Smooth muscle cell (in vitro differentiated cells): ENCODE measurements at regions not wholly inside any gene's neighbourhood (a gene's known extent, or its start where the extent isn't known, plus 50 kb on each side); places are given as distances from the start of the nearest gene placed in this dataset.

Experiments used
- DNase-seq: peaks from one replicate; lab custom pipeline; 2025; ENCODE audit not compliant: unreplicated experiment; lab: John Stamatoyannopoulos, UW
- H2AFZ ChIP-seq: fragments of 200-600 bp; sonication (generic); 2 replicates; pipeline ENCODE4 v1.6.0; 2016; ENCODE audit warnings: antibody characterized with exemption, low read depth, mild to moderate bottlenecking
- H3F3A ChIP-seq: fragments of 200-600 bp; sonication (generic); 2 replicates; pipeline ENCODE4 v1.6.0; 2017; ENCODE audit warnings: antibody characterized with exemption, low read depth
- H3K27ac ChIP-seq: fragments of 200-600 bp; sonication (generic); 2 replicates; pipeline ENCODE4 v1.5.1; 2016; ENCODE audit warnings: low read depth, mild to moderate bottlenecking
- H3K27me3 ChIP-seq: fragments of 200-600 bp; sonication (generic); 2 replicates; pipeline ENCODE4 v1.6.1; 2016; ENCODE audit warnings: low read depth, mild to moderate bottlenecking
- H3K36me3 ChIP-seq: fragments of 200-600 bp; sonication (generic); 2 replicates; pipeline ENCODE4 v1.5.1; 2016; ENCODE audit warnings: low read depth
- H3K4me1 ChIP-seq: fragments of 200-600 bp; sonication (generic); 2 replicates; pipeline ENCODE4 v1.5.1; 2016; ENCODE audit warnings: low read depth
- H3K4me2 ChIP-seq: fragments of 200-600 bp; sonication (generic); 2 replicates; pipeline ENCODE4 v1.6.0; 2016; ENCODE audit warnings: mild to moderate bottlenecking
- H3K4me3 ChIP-seq: fragments of 200-600 bp; sonication (generic); 2 replicates; pipeline ENCODE4 v1.5.1; 2016; ENCODE audit warnings: mild to moderate bottlenecking
- H3K79me2 ChIP-seq: fragments of 200-600 bp; sonication (generic); 2 replicates; pipeline ENCODE4 v1.6.0; 2016; ENCODE audit warnings: low read depth, mild to moderate bottlenecking
- H3K9ac ChIP-seq: fragments of 200-600 bp; sonication (generic); 2 replicates; pipeline ENCODE4 v1.6.0; 2016; ENCODE audit warnings: low read depth
- H3K9me3 ChIP-seq: fragments of 200-600 bp; sonication (generic); replicated peaks from 2 replicates; pipeline ENCODE4 v1.5.1; 2016; ENCODE audit warnings: low read depth
- H4K20me1 ChIP-seq: fragments of 200-600 bp; sonication (generic); 2 replicates; pipeline ENCODE4 v1.6.0; 2016; ENCODE audit warnings: low read depth
- CTCF ChIP-seq: fragments of 200-600 bp; sonication (generic); IDR thresholded peaks from 2 replicates; pipeline ENCODE4 v1.5.1; 2017; ENCODE audit warnings: borderline replicate concordance, mild to moderate bottlenecking, antibody characterized with exemption; ENCODE audit not compliant: insufficient read depth, poor library complexity, severe bottlenecking
- WGBS: methylation state at CpG from one replicate; pipeline ENCODE4 v1.1.7; 2016; ENCODE audit warnings: low lambda C conversion rate; 5-methylcytosine and 5-hydroxymethylcytosine counted together

- Histone ChIP-seq H3K9ac (no peak overlapping the region), H3K36me3 (no peaks in the 10 kb centered on the region), H3F3A (no peaks in the 10 kb centered on the region), H3K4me2 (no peak overlapping the region), H3K4me1 (no peaks in the 10 kb centered on the region), H3K27ac (no peak overlapping the region), H3K27me3 (no peaks in the 10 kb centered on the region), H3K4me3 (no peak overlapping the region), H2AFZ (no peak overlapping the region), H3K79me2 (no peaks in the 10 kb centered on the region), H4K20me1 (no peaks in the 10 kb centered on the region), H3K9me3 (no peaks in the 10 kb centered on the region)
- no peak for DNase-seq
- WGBS, result 89% methylated on average over 12 of the region's 12 CpGs
- no peak for TF ChIP-seq CTCF
Measured at GRCh38 chr17:79155701-79156100, 81.1 kb downstream of the ENGASE start.

GRCh38 chr17:79154951-79155585 lies 80.4 kb downstream of the ENGASE start:
- TF ChIP-seq CTCF, result no peak
- Histone ChIP-seq H3K9ac (no peak overlapping the region), H2AFZ (no peak overlapping the region), H3K36me3 (no peaks in the 10 kb centered on the region), H3K4me3 (no peak overlapping the region), H3K4me2 (no peak overlapping the region), H3K4me1 (no peaks in the 10 kb centered on the region), H3K79me2 (no peaks in the 10 kb centered on the region), H3K27ac (no peak overlapping the region), H3F3A (no peaks in the 10 kb centered on the region), H4K20me1 (no peaks in the 10 kb centered on the region), H3K9me3 (no peaks in the 10 kb centered on the region), H3K27me3 (no peaks in the 10 kb centered on the region)
- DNase-seq, result no peak
- WGBS, result 93% methylated on average over 29 of the region's 31 CpGs

- H3K9ac ChIP-seq, result no peak overlapping the region
- no peak for DNase-seq
- no peaks in the 10 kb centered on the region for H4K20me1 ChIP-seq
- no peak overlapping the region for H2AFZ ChIP-seq
- H3F3A ChIP-seq, result no peaks in the 10 kb centered on the region
- no peak overlapping the region for H3K4me3 ChIP-seq
- H3K79me2 ChIP-seq, result no peaks in the 10 kb centered on the region
- no peak overlapping the region for H3K4me2 ChIP-seq
- H3K9me3 ChIP-seq, result no peaks in the 10 kb centered on the region
- H3K4me1 ChIP-seq, result no peaks in the 10 kb centered on the region
- 91% methylated on average over 13 of the region's 14 CpGs for WGBS
- no peaks in the 10 kb centered on the region for H3K36me3 ChIP-seq
- no peaks in the 10 kb centered on the region for H3K27me3 ChIP-seq
- no peak overlapping the region for H3K27ac ChIP-seq
- no peak for TF ChIP-seq CTCF
Measured at GRCh38 chr17:79154446-79154845, 79.8 kb downstream of the ENGASE start.
